ENCODE measurements at regions not wholly inside any gene's neighbourhood (a gene's known extent, or its start where the extent isn't known, plus 50 kb on each side); places are given as distances from the start of the nearest gene placed in this dataset.

- TF ChIP-seq, protein P1, sequence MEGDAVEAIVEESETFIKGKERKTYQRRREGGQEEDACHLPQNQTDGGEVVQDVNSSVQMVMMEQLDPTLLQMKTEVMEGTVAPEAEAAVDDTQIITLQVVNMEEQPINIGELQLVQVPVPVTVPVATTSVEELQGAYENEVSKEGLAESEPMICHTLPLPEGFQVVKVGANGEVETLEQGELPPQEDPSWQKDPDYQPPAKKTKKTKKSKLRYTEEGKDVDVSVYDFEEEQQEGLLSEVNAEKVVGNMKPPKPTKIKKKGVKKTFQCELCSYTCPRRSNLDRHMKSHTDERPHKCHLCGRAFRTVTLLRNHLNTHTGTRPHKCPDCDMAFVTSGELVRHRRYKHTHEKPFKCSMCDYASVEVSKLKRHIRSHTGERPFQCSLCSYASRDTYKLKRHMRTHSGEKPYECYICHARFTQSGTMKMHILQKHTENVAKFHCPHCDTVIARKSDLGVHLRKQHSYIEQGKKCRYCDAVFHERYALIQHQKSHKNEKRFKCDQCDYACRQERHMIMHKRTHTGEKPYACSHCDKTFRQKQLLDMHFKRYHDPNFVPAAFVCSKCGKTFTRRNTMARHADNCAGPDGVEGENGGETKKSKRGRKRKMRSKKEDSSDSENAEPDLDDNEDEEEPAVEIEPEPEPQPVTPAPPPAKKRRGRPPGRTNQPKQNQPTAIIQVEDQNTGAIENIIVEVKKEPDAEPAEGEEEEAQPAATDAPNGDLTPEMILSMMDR (IDR thresholded peaks at IDR 0.05; ENCODE audit: insufficient read depth, low read depth, low read length, missing control alignments): no peak
- DNase-seq (ENCODE audit: low read depth): no peak
- H3K4me3 ChIP-seq (ENCODE audit: low read depth, low read length): no peak overlapping the region
Measured at GRCh38 chr6:50461696-50462095, 251.6 kb upstream of the TFAP2D start.

DNA sequence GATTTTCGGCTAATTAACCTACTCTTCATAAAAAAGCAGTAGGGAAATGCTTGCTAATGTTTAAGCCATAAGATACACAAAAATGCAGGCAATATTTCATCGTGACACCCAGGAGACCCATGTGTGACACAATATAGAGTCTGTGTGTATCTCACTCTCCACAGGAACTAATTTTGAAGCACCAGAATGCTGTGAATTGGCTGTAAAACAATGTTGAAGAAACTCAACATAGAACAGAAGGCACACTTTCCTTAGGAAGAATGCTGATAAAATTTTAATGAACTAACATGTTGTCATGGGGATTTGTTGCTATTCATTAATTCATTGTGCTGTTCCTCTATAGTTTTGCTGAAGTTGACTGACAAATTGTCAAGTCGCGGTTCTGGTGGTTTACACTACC lies 249.4 kb upstream of the TFAP2D start:
- TF ChIP-seq, protein P1 (IDR thresholded peaks at IDR 0.05; ENCODE audit: insufficient read depth, low read depth, low read length, missing control alignments): no peak
- no peak for DNase-seq (ENCODE audit: low read depth)
- H3K4me3 ChIP-seq (ENCODE audit: low read depth, low read length): no peak overlapping the region

DNA sequence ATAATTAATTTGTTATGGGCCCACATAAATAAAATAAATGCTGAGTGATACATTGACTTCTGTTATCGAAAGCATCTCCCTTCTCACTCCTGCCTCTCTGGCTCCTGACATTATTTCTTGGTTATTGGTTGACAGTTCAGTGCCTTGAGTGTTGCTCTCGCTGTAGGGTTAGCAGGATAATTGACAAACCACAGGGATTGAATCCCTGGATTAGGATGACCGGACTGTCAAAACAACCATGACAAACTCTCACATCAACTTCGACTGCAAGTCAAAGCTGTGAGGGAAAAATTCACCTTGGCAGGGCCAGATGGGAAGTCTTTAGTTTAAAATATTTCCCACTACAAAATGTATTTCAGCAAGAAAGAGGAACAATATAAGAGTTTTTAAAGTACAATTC lies 245.4 kb upstream of the TFAP2D start:
- DNase-seq (ENCODE audit: low read depth): no peak
- TF ChIP-seq, protein P1 (IDR thresholded peaks at IDR 0.05; ENCODE audit: insufficient read depth, low read depth, low read length, missing control alignments): no peak
- no peak overlapping the region for H3K4me3 ChIP-seq (ENCODE audit: low read depth, low read length)

DNA sequence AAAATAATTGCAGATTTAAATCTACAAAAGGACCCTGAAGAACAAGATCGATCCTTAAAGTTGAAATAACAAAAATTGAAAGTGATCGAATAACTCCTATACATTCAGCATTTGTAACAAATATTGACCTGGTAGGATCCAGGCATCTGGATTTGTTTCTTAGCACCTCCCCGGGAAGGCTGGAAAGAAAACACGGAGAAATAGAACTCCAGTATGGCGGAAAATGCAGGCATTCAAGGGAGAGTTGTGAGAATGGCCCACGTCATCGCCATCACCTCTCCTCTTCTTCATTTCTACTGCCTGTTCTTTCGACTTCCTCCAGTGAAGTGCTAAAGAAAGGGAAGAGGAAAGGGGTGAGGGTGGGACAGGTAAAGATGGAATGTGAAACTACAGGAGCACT lies 242.3 kb upstream of the TFAP2D start:
- no peak overlapping the region for H3K4me3 ChIP-seq (ENCODE audit: low read depth, low read length)
- DNase-seq (ENCODE audit: low read depth): no peak
- TF ChIP-seq, protein P1 (IDR thresholded peaks at IDR 0.05; ENCODE audit: insufficient read depth, low read depth, low read length, missing control alignments): no peak

DNA sequence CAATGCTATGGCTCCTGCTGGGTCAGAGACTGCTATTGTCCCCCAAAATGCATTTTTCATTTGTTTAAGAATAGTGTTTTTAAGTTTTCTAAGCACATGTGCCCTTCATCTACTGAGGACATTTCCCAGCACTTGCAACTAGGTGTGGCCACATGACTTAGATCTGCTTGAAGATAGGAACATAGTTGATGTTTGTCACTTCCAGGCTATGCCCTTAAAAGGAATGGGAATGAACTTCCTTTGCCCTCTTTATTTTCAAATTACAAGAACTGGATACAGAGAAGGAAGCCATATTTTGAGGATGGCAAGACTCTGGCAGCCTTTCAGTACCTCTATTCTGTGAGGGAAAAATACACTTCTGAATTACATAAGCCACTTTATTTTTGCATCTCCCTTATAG lies 203.0 kb upstream of the TFAP2D start:
- H3K4me3 ChIP-seq (ENCODE audit: low read depth, low read length): no peak overlapping the region
- TF ChIP-seq, protein P1 (IDR thresholded peaks at IDR 0.05; ENCODE audit: insufficient read depth, low read depth, low read length, missing control alignments): no peak
- no peak for DNase-seq (ENCODE audit: low read depth)

- no peak overlapping the region for H3K4me3 ChIP-seq (ENCODE audit: low read depth, low read length)
- TF ChIP-seq, protein P1 (IDR thresholded peaks at IDR 0.05; ENCODE audit: insufficient read depth, low read depth, low read length, missing control alignments): no peak
- no peak for DNase-seq (ENCODE audit: low read depth)
Measured at GRCh38 chr6:50520326-50521266, 192.7 kb upstream of the TFAP2D start.

Data from GM12865 (cell line).